DND-41 (cell line): ENCODE measurements at regions not wholly inside any gene's neighbourhood (a gene's known extent, or its start where the extent isn't known, plus 50 kb on each side); places are given as distances from the start of the nearest gene placed in this dataset.
"Not testable (repeated sequence)": the region's sequence is repeated elsewhere in the genome, so short reads cannot be mapped to it uniquely, and the experiment has no call there.

Experiments used
- ATAC-seq: fragments of 200-7000 bp; cut with Tn5 transposase; 3 replicates; pipeline ENCODE4 v1.9.1; 2021; ENCODE audit warnings: low read depth; ENCODE audit not compliant: insufficient read depth
- DNase-seq: peaks from one replicate; pipeline ENCODE4 v3.0.0-alpha.2; 2020
- H2AFZ ChIP-seq: 2 replicates; pipeline ENCODE4 v1.6.0; 2012; ENCODE audit warnings: low read depth, low read length
- H3K27ac ChIP-seq: 2 replicates; pipeline ENCODE4 v1.5.1; 2012; ENCODE audit warnings: low read length, inconsistent platforms
- H3K27me3 ChIP-seq: fragments of 200-600 bp; sonication (generic); 2 replicates; pipeline ENCODE4 v1.6.0; 2012; ENCODE audit warnings: low read length, mild to moderate bottlenecking, inconsistent platforms; ENCODE audit not compliant: insufficient read depth, poor library complexity
- H3K36me3 ChIP-seq: 2 replicates; pipeline ENCODE4 v1.5.1; 2012; ENCODE audit warnings: low read length, inconsistent platforms; ENCODE audit not compliant: insufficient read depth
- H3K4me1 ChIP-seq: 2 replicates; pipeline ENCODE4 v1.5.1; 2012; ENCODE audit warnings: mild to moderate bottlenecking, low read length; ENCODE audit not compliant: insufficient read depth
- H3K4me2 ChIP-seq: 2 replicates; pipeline ENCODE4 v1.6.0; 2012; ENCODE audit warnings: mild to moderate bottlenecking, moderate library complexity, low read length, inconsistent platforms; ENCODE audit not compliant: insufficient read depth
- H3K4me3 ChIP-seq, 2 experiments: fragments of 200-600 bp in 1 of 2; shearing (Covaris generic) in 1 of 2; 2 replicates each; pipeline ENCODE4 v1.5.1; 2012 to 2016; ENCODE audit warnings: inconsistent platforms in 2 of 2, low read length in 2 of 2, mild to moderate bottlenecking in 2 of 2, low read depth in 1 of 2, moderate library complexity in 1 of 2
- H3K79me2 ChIP-seq: 2 replicates; pipeline ENCODE4 v1.6.0; 2012; ENCODE audit warnings: low read length, inconsistent platforms; ENCODE audit not compliant: insufficient read depth
- H3K9ac ChIP-seq: 2 replicates; pipeline ENCODE4 v1.6.0; 2012; ENCODE audit warnings: low read depth, mild to moderate bottlenecking, inconsistent platforms, low read length, moderate library complexity
- H3K9me3 ChIP-seq: 2 replicates; pipeline ENCODE4 v1.5.1; 2012; ENCODE audit warnings: low read length, moderate library complexity, mild to moderate bottlenecking, inconsistent platforms; ENCODE audit not compliant: insufficient read depth, severe bottlenecking
- H4K20me1 ChIP-seq: 2 replicates; pipeline ENCODE4 v1.6.0; 2012; ENCODE audit warnings: low read length; ENCODE audit not compliant: insufficient read depth
- CTCF ChIP-seq: IDR thresholded peaks from 2 replicates; pipeline ENCODE4 v1.5.1; 2012; ENCODE audit warnings: borderline replicate concordance, low read length, moderate library complexity, mild to moderate bottlenecking; ENCODE audit not compliant: poor library complexity, severe bottlenecking; ENCODE audit errors: extremely low read depth
- EZH2 ChIP-seq: IDR thresholded peaks from 3 replicates; pipeline ENCODE4 v1.6.1; 2012; ENCODE audit warnings: borderline replicate concordance, low read depth, mild to moderate bottlenecking, moderate library complexity, low read length, inconsistent platforms; ENCODE audit not compliant: severe bottlenecking

DNA sequence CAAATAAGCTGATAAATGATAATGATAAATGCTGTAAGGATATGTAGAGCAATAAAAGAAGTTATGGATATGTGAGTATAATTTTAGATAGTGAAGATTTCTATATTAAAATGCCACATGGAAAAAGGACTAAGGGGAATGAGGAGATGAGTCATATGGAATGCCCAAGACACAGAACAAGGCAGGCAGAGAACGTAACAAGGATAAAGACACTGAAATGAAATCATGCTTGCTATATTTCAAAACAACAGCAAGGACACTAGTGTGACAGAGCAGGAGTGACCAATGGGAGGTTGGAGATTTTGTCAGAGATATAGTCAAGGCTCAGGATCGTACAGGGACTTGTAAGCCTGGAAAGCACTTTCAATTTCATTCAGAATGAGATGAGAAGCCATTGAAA lies 621.5 kb upstream of the SEMA6D start:
- Histone ChIP-seq H3K27me3 (no peaks in the 10 kb centered on the region), H3K9ac (no peak overlapping the region), H4K20me1 (no peaks in the 10 kb centered on the region), H3K4me3 (no peak overlapping the region), H2AFZ (no peak overlapping the region), H3K4me1 (no peaks in the 10 kb centered on the region), H3K27ac (no peak overlapping the region), H3K9me3 (no peaks in the 10 kb centered on the region), H3K36me3 (no peaks in the 10 kb centered on the region), H3K79me2 (no peaks in the 10 kb centered on the region), H3K4me2 (no peak overlapping the region)
- ATAC-seq (no peak), DNase-seq (no peak)
- TF ChIP-seq EZH2 (no peak), CTCF (no peak)

- not testable (repeated sequence) for ATAC-seq, H2AFZ ChIP-seq, H3K4me3 ChIP-seq, H3K36me3 ChIP-seq, DNase-seq, H3K9ac ChIP-seq, H3K4me2 ChIP-seq, H3K79me2 ChIP-seq, H3K4me1 ChIP-seq, H3K27me3 ChIP-seq, H4K20me1 ChIP-seq, H3K27ac ChIP-seq, H3K9me3 ChIP-seq
These were observed 618.8 kb upstream of the SEMA6D start for GRCh38 chr15:47098526-47098925.

DNA sequence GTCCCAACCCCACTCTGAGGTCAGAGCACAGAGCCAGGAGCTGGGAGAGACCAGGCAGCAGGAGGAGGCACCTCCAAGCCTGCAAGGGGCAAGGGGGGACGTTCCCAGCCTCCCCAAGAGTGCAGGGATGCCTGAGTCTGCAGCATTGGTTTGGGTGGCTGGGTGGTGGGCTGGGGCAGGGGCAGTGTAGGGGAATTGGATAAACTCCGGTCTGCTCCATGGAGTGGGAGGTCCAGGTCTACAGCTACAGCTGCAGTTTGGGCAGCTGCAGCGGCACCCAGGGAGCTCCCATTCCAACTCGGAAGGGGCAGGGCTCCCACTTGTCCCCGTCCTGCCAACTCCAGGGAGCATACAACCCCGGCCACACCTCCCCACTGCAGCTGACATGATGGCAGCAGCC lies 617.5 kb upstream of the SEMA6D start:
- not testable (repeated sequence) for ATAC-seq, H3K79me2 ChIP-seq, H4K20me1 ChIP-seq, H3K4me2 ChIP-seq, H3K4me1 ChIP-seq, H2AFZ ChIP-seq, H3K9me3 ChIP-seq, DNase-seq, H3K4me3 ChIP-seq, H3K27me3 ChIP-seq, H3K9ac ChIP-seq, H3K27ac ChIP-seq, H3K36me3 ChIP-seq

DNA sequence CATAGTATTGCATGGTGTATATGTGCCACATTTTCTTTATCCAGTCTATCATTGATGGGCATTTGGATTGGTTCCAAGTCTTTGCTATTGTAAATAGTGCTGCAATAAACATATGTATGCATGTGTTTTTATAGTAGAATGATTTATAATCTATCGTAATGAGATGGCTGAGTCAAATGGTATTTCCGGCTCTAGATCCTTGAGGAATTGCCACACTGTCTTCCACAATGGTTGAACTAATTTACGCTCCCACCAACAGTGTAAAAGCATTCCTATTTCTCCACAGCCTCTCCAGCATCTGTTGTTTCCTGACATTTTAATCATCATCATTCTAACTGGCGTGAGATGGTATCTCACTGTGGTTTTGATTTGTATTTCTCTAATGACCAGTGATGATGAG lies 608.5 kb upstream of the SEMA6D start:
- not testable (repeated sequence) for H3K27ac ChIP-seq, H3K79me2 ChIP-seq, H3K4me1 ChIP-seq, H4K20me1 ChIP-seq, H3K4me3 ChIP-seq, ATAC-seq, H3K4me2 ChIP-seq, H2AFZ ChIP-seq, DNase-seq, H3K9me3 ChIP-seq, H3K27me3 ChIP-seq, H3K36me3 ChIP-seq, H3K9ac ChIP-seq

- no peak for TF ChIP-seq EZH2
- no peak for TF ChIP-seq CTCF
- H3K79me2 ChIP-seq: no peaks in the 10 kb centered on the region
- H2AFZ ChIP-seq: no peak overlapping the region
- H3K4me2 ChIP-seq: no peak overlapping the region
- no peaks in the 10 kb centered on the region for H4K20me1 ChIP-seq
- H3K9me3 ChIP-seq: no peaks in the 10 kb centered on the region
- H3K4me1 ChIP-seq: no peaks in the 10 kb centered on the region
- no peak overlapping the region for H3K27ac ChIP-seq
- no peak overlapping the region for H3K9ac ChIP-seq
- DNase-seq (no peak), ATAC-seq (no peak)
- H3K36me3 ChIP-seq: no peaks in the 10 kb centered on the region
- no peak overlapping the region for H3K4me3 ChIP-seq
- no peaks in the 10 kb centered on the region for H3K27me3 ChIP-seq
These were observed 600.6 kb upstream of the SEMA6D start for GRCh38 chr15:47116698-47117097.
